GM12878 (cell line): ENCODE measurements at regions not wholly inside any gene's neighbourhood (a gene's known extent, or its start where the extent isn't known, plus 50 kb on each side); places are given as distances from the start of the nearest gene placed in this dataset.

ENCODE experiments used
- ATAC-seq: fragments of 200-7000 bp; cut with Tn5 transposase; 3 replicates; pipeline ENCODE4 v1.9.1; 2020; ENCODE audit warnings: mild to moderate bottlenecking, moderate library complexity
- BruUV-seq: library from RNA; stranded (reverse); fragments of 400-500 nt; replicated peaks from 2 replicates; lab custom pipeline; 2021; lab: Mats Ljungman, UMichigan
- CTCF ChIA-PET: fragments of 300-600 bp; sonication (Branson Sonifier 250); formaldehyde crosslinking; extraction: SDS; loops from one replicate; lab custom pipeline; 2021; ENCODE audit warnings: inconsistent platforms; lab: Yijun Ruan, JAX
- POLR2A ChIA-PET: fragments of 350-600 bp; formaldehyde crosslinking; extraction: SDS; loops from one replicate; lab custom pipeline; 2021; ENCODE audit warnings: inconsistent platforms; lab: Charles Lee
- RAD21 ChIA-PET: fragments of 300-600 bp; sonication (Branson Sonifier 250); formaldehyde crosslinking; loops from one replicate; lab custom pipeline; 2023; ENCODE audit warnings: antibody characterized with exemption; ENCODE audit not compliant: unreplicated experiment; lab: Charles Lee
- SMC1A ChIA-PET: fragments of 300-600 bp; sonication (Branson Sonifier 250); formaldehyde crosslinking; loops from one replicate; lab custom pipeline; 2023; ENCODE audit not compliant: unreplicated experiment, uncharacterized antibody; lab: Charles Lee
- DNase-seq: peaks from one replicate; pipeline ENCODE4 v3.0.0-alpha.2; 2011; ENCODE audit warnings: low read depth, low spot score
- FAIRE-seq: peaks from 3 replicates; lab custom pipeline; 2011; peaks lifted over from hg19 to GRCh38; lab: Jason Lieb, UNC
- H2AFZ ChIP-seq: 2 replicates; pipeline ENCODE4 v1.6.0; 2011; ENCODE audit warnings: low read depth, low read length, control low read depth; ENCODE audit not compliant: control insufficient read depth
- H3K27ac ChIP-seq: 2 replicates; pipeline ENCODE4 v1.5.1; 2011; ENCODE audit warnings: control low read depth; ENCODE audit not compliant: control insufficient read depth, insufficient read depth
- H3K27me3 ChIP-seq, 2 experiments: replicated peaks in 1 of 2; 2 replicates each; pipeline versions ENCODE4 v1.6.0 to v1.6.1; 2011; ENCODE audit warnings: low read length in 1 of 2; ENCODE audit not compliant: control insufficient read depth in 2 of 2, insufficient read depth in 2 of 2
- H3K36me3 ChIP-seq, 2 experiments: 2 replicates each; pipeline ENCODE4 v1.5.1; 2011; ENCODE audit warnings: low read length in 1 of 2; ENCODE audit not compliant: control insufficient read depth in 2 of 2, insufficient read depth in 2 of 2
- H3K4me1 ChIP-seq: 2 replicates; pipeline ENCODE4 v1.6.1; 2011; ENCODE audit warnings: mild to moderate bottlenecking, low read length, moderate library complexity, mixed read lengths; ENCODE audit not compliant: control insufficient read depth, insufficient read depth
- H3K4me2 ChIP-seq: 2 replicates; pipeline ENCODE4 v1.6.0; 2011; ENCODE audit warnings: control low read depth; ENCODE audit not compliant: control insufficient read depth, insufficient read depth
- H3K4me3 ChIP-seq: fragments of 200-600 bp; sonication (generic); 2 replicates; pipeline ENCODE4 v1.5.1; 2016
- H3K79me2 ChIP-seq: 2 replicates; pipeline ENCODE4 v1.6.0; 2011; ENCODE audit warnings: low read length; ENCODE audit not compliant: control insufficient read depth, insufficient read depth
- H3K9ac ChIP-seq: 2 replicates; pipeline ENCODE4 v1.8.0; 2011; ENCODE audit warnings: low read length, control low read depth, mixed read lengths; ENCODE audit not compliant: control insufficient read depth, insufficient read depth
- H3K9me3 ChIP-seq: replicated peaks from 3 replicates; pipeline ENCODE4 v1.5.1; 2011; ENCODE audit warnings: mild to moderate bottlenecking, low read length; ENCODE audit not compliant: control insufficient read depth, insufficient read depth
- H4K20me1 ChIP-seq: 2 replicates; pipeline ENCODE4 v1.6.0; 2011; ENCODE audit not compliant: control insufficient read depth, insufficient read depth
- ATF2 ChIP-seq: IDR thresholded peaks from 2 replicates; pipeline ENCODE4 v1.6.1; 2012; ENCODE audit warnings: low read length, inconsistent platforms
- BMI1 ChIP-seq: fragments of 450-650 bp; IDR thresholded peaks from 2 replicates; pipeline ENCODE4 v1.6.1; 2016; ENCODE audit warnings: mild to moderate bottlenecking, moderate library complexity, borderline replicate concordance
- EGR1 ChIP-seq, 2 experiments: IDR thresholded peaks; 1 replicate in 1 of 2; 2 replicates in 1 of 2; pipeline ENCODE4 v1.6.1; 2011 to 2012; ENCODE audit warnings: low read depth in 2 of 2, low read length in 2 of 2, borderline replicate concordance in 1 of 2, mild to moderate bottlenecking in 1 of 2, moderate library complexity in 1 of 2
- KAT2A ChIP-seq: conservative IDR thresholded peaks from 2 replicates; pipeline ENCODE4 v1.6.1; 2011; ENCODE audit warnings: low read depth, low read length; ENCODE audit not compliant: control insufficient read depth
- MAX ChIP-seq: IDR thresholded peaks from 2 replicates; pipeline ENCODE4 v1.6.1; 2012; ENCODE audit warnings: low read depth, low read length, improper control_type of control experiment
- MLLT1 ChIP-seq: fragments of 450-650 bp; IDR thresholded peaks from 2 replicates; pipeline ENCODE4 v1.6.1; 2016; ENCODE audit warnings: mild to moderate bottlenecking
- NKRF ChIP-seq: fragments of 450-650 bp; conservative IDR thresholded peaks from 2 replicates; pipeline ENCODE4 v1.6.1; 2017; ENCODE audit warnings: mild to moderate bottlenecking, moderate library complexity
- NR2F1 ChIP-seq: fragments of 450-650 bp; conservative IDR thresholded peaks from 2 replicates; pipeline ENCODE4 v1.6.1; 2017; ENCODE audit warnings: mild to moderate bottlenecking
- SMARCA5 ChIP-seq: fragments of 450-650 bp; IDR thresholded peaks from 2 replicates; pipeline ENCODE4 v1.6.1; 2017; ENCODE audit warnings: mild to moderate bottlenecking
- SRF ChIP-seq, 2 experiments: IDR thresholded peaks; 2 replicates each; pipeline ENCODE4 v1.6.1; 2011; ENCODE audit warnings: low read depth in 2 of 2, low read length in 2 of 2, mild to moderate bottlenecking in 1 of 2, moderate library complexity in 1 of 2
- STAT3 ChIP-seq: IDR thresholded peaks from 2 replicates; pipeline ENCODE4 v1.6.1; 2011; ENCODE audit warnings: low read depth, low read length, improper control_type of control experiment
- ZNF274 ChIP-seq: IDR thresholded peaks from one replicate; pipeline ENCODE4 v1.8.0; 2011; ENCODE audit not compliant: insufficient read length, insufficient read depth
- ZNF592 ChIP-seq: fragments of 450-650 bp; IDR thresholded peaks from 2 replicates; pipeline ENCODE4 v1.6.1; 2017; ENCODE audit warnings: mild to moderate bottlenecking, moderate library complexity
- WGBS: methylation state at CpG from one replicate; pipeline ENCODE4 v1.1.6; 2016; ENCODE audit warnings: low lambda C conversion rate; ENCODE audit not compliant: insufficient replicate concordance, insufficient coverage; ENCODE audit errors: missing lambda C conversion rate; 5-methylcytosine and 5-hydroxymethylcytosine counted together
- in situ Hi-C: fragments of 300-500 bp; cut with MboI; formaldehyde crosslinking; loops from 9 replicates; pipeline ENCODE4 v1.14.3; 2018; ENCODE audit warnings: mixed read lengths
- intact Hi-C: fragments of 100-400 bp; cut with micrococcal nuclease; formaldehyde crosslinking; loops from one replicate; pipeline ENCODE4 v1.14.2; 2022; ENCODE audit not compliant: unreplicated experiment

- no peak overlapping the region for H2AFZ ChIP-seq
- H3K4me3 ChIP-seq = no peak overlapping the region
- DNase-seq (no peak), ATAC-seq (no peak), FAIRE-seq (no peak)
- SMC1A ChIA-PET = no interaction called here
- no peaks in the 10 kb centered on the region for H3K36me3 ChIP-seq
- no peaks in the 10 kb centered on the region for H3K4me1 ChIP-seq
- BruUV-seq = no TSS peak
- H3K27me3 ChIP-seq = no peaks in the 10 kb centered on the region
- H3K9ac ChIP-seq = no peak overlapping the region
- POLR2A ChIA-PET = no interaction called here
- H3K4me2 ChIP-seq = no peak overlapping the region
- no peak overlapping the region for H3K27ac ChIP-seq
- no peaks in the 10 kb centered on the region for H4K20me1 ChIP-seq
- H3K9me3 ChIP-seq = no peaks in the 10 kb centered on the region
- RAD21 ChIA-PET = no interaction called here
- 88% methylated on average over 1 of the region's 1 CpG for WGBS
- no peaks in the 10 kb centered on the region for H3K79me2 ChIP-seq
- intact Hi-C loops (no loop called here), in situ Hi-C loops (no loop called here)
- CTCF ChIA-PET = interaction anchor here (0.5 kb wide), 1 partner anchor 23 kb away, joined by 4 read pairs; no protein-coding TSS in a partner anchor
- no peak for TF ChIP-seq BMI1
- no peak for TF ChIP-seq EGR1 (IDR thresholded peaks at IDR 0.05; ENCODE audit: borderline replicate concordance in 1 of 2, low read depth in 2 of 2, low read length in 2 of 2)
- TF ChIP-seq KAT2A = no peak
- no peak for TF ChIP-seq SRF (IDR thresholded peaks at IDR 0.05; ENCODE audit: low read depth in 2 of 2, low read length in 2 of 2)
- no peak for TF ChIP-seq ATF2
- TF ChIP-seq MLLT1 = no peak
- TF ChIP-seq NR2F1 = no peak
- no peak for TF ChIP-seq ZNF592
- TF ChIP-seq ZNF274 = no peak
- TF ChIP-seq SMARCA5 = no peak
- no peak for TF ChIP-seq MAX
- no peak for TF ChIP-seq NKRF
- no peak for TF ChIP-seq STAT3
Measured at GRCh38 chr5:99156688-99157087, 227.9 kb upstream of the CHD1 start.
